WTC11 (cell line): ENCODE measurements at regions not wholly inside any gene's neighbourhood (a gene's known extent, or its start where the extent isn't known, plus 50 kb on each side); places are given as distances from the start of the nearest gene placed in this dataset.
"Not testable (repeated sequence)": the region's sequence is repeated elsewhere in the genome, so short reads cannot be mapped to it uniquely, and the experiment has no call there.

Source experiments
- SP1 ChIP-seq: sonication (generic); formaldehyde crosslinking; conservative IDR thresholded peaks from 2 replicates; pipeline ENCODE4 v1.8.1; 2022; ENCODE audit warnings: missing genetic modification reagents
- TCF7 ChIP-seq: sonication (generic); formaldehyde crosslinking; IDR thresholded peaks from 2 replicates; pipeline ENCODE4 v1.8.0; 2022; ENCODE audit warnings: mild to moderate bottlenecking, low read depth, missing genetic modification reagents, moderate library complexity
- TF ChIP-seq, protein P1 (sequence below): fragments of 200-600 bp; IDR thresholded peaks from 2 replicates; pipeline ENCODE4 v1.8.0; 2022; ENCODE audit warnings: antibody characterized with exemption
- TF ChIP-seq, protein P2 (sequence below): sonication (generic); formaldehyde crosslinking; IDR thresholded peaks from 2 replicates; pipeline ENCODE4 v1.8.0; 2022; ENCODE audit warnings: mild to moderate bottlenecking, missing genetic modification reagents

DNA sequence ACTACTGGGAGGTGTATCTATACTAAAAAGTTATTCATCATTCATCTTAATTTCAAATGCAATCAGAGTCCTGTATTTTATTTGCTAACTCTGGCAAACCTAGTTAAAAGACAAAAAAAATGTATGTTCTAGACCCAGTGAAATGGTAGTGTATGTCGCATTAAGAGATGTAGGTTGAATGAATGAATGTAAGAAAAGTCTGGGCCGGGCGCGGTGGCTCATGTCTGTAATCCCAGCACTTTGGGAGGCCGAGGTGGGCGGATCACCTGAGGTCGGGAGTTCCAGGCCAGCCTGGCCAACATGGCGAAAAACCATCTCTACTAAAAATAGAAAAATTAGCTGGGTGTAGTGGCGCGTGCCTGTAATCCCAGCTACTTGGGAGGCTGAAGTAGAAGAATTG, 214.7 kb upstream of the ZNF217 start:
- TF ChIP-seq, protein P1, sequence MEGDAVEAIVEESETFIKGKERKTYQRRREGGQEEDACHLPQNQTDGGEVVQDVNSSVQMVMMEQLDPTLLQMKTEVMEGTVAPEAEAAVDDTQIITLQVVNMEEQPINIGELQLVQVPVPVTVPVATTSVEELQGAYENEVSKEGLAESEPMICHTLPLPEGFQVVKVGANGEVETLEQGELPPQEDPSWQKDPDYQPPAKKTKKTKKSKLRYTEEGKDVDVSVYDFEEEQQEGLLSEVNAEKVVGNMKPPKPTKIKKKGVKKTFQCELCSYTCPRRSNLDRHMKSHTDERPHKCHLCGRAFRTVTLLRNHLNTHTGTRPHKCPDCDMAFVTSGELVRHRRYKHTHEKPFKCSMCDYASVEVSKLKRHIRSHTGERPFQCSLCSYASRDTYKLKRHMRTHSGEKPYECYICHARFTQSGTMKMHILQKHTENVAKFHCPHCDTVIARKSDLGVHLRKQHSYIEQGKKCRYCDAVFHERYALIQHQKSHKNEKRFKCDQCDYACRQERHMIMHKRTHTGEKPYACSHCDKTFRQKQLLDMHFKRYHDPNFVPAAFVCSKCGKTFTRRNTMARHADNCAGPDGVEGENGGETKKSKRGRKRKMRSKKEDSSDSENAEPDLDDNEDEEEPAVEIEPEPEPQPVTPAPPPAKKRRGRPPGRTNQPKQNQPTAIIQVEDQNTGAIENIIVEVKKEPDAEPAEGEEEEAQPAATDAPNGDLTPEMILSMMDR: not testable (repeated sequence)
- TF ChIP-seq, protein P2, sequence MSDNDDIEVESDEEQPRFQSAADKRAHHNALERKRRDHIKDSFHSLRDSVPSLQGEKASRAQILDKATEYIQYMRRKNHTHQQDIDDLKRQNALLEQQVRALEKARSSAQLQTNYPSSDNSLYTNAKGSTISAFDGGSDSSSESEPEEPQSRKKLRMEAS (CRISPR knock-in tag): not testable (repeated sequence)
- not testable (repeated sequence) for TF ChIP-seq SP1, TCF7 (CRISPR knock-in tag)
